K562 (cell line): ENCODE measurements at regions not wholly inside any gene's neighbourhood (a gene's known extent, or its start where the extent isn't known, plus 50 kb on each side); places are given as distances from the start of the nearest gene placed in this dataset.
A peak's percentile ranks its signal among the peaks of the same experiment; 100 is the strongest.

Experiments
- ATAC-seq: fragments of 200-7000 bp; cut with Tn5 transposase; 3 replicates; pipeline ENCODE4 v1.9.1; 2020; ENCODE audit warnings: moderate library complexity
- BruUV-seq: library from RNA; stranded (reverse); fragments of 400-500 nt; replicated peaks from 2 replicates; lab custom pipeline; 2021; lab: Mats Ljungman, UMichigan
- CTCF ChIA-PET: fragments of 300-600 bp; formaldehyde crosslinking; extraction: SDS; loops from one replicate; lab custom pipeline; 2021; ENCODE audit warnings: low intra/inter-chr PET ratio; lab: Yijun Ruan, JAX
- POLR2A ChIA-PET: fragments of 300-600, 350-650 bp; sonication (Branson Sonifier 250); formaldehyde crosslinking; extraction: SDS; loops from one replicate; lab custom pipeline; 2021; ENCODE audit warnings: antibody characterized with exemption, inconsistent platforms; lab: Yijun Ruan, JAX
- DNase-seq, 4 experiments: peaks; one replicate each; pipeline versions ENCODE4 v3.0.0 to v3.0.0-alpha.2; 2011 to 2018; ENCODE audit warnings: low spot score in 3 of 4, mixed read lengths in 3 of 4; ENCODE audit errors: extremely low read depth in 1 of 4
- FAIRE-seq: peaks from 2 replicates; lab custom pipeline; 2011; peaks lifted over from hg19 to GRCh38; lab: Jason Lieb, UNC
- H2AFZ ChIP-seq: 2 replicates; pipeline ENCODE4 v1.6.0; 2011; ENCODE audit warnings: low read depth, low read length, control low read depth, inconsistent platforms
- H3K27ac ChIP-seq: fragments of 200-600 bp; 3 replicates; pipeline ENCODE4 v1.8.0; 2011; ENCODE audit warnings: low read depth, mild to moderate bottlenecking, control low read depth, inconsistent platforms, low read length, moderate library complexity, mixed read lengths; ENCODE audit errors: extremely low read depth
- H3K27me3 ChIP-seq, 2 experiments: fragments of 300-600 bp in 1 of 2; 2 replicates in 1 of 2; 3 replicates in 1 of 2; pipeline versions ENCODE4 v1.6.0 to v1.8.0; 2011; ENCODE audit warnings: inconsistent platforms in 2 of 2, low read length in 2 of 2, mild to moderate bottlenecking in 1 of 2, mixed read lengths in 1 of 2, moderate library complexity in 1 of 2; ENCODE audit not compliant: control insufficient read depth in 2 of 2, insufficient read depth in 2 of 2
- H3K36me3 ChIP-seq: fragments of 300-600 bp; 3 replicates; pipeline ENCODE4 v1.8.0; 2011; ENCODE audit warnings: mild to moderate bottlenecking, low read length, inconsistent platforms; ENCODE audit not compliant: control insufficient read depth, insufficient read depth
- H3K4me1 ChIP-seq, 2 experiments: fragments of 200-600 bp in 1 of 2; replicated peaks in 1 of 2; 2 replicates in 1 of 2; 3 replicates in 1 of 2; pipeline versions ENCODE4 v1.5.1 to v1.8.0; 2011; ENCODE audit warnings: inconsistent platforms in 2 of 2, low read length in 2 of 2, mild to moderate bottlenecking in 1 of 2, mixed read lengths in 1 of 2, moderate library complexity in 1 of 2; ENCODE audit not compliant: control insufficient read depth in 2 of 2, insufficient read depth in 2 of 2
- H3K4me2 ChIP-seq: 2 replicates; pipeline ENCODE4 v1.6.1; 2011; ENCODE audit warnings: low read length, control low read depth, inconsistent platforms, mixed read lengths; ENCODE audit not compliant: insufficient read depth
- H3K4me3 ChIP-seq: fragments of 200-600 bp; sonication (generic), shearing (Covaris generic); 2 replicates; pipeline ENCODE4 v1.5.1; 2016; ENCODE audit warnings: control low read depth, inconsistent platforms
- H3K79me2 ChIP-seq: fragments of 200-600 bp; 3 replicates; pipeline ENCODE4 v1.8.0; 2011; ENCODE audit warnings: low read length, inconsistent platforms; ENCODE audit not compliant: control insufficient read depth, insufficient read depth
- H3K9ac ChIP-seq, 2 experiments: 2 replicates each; pipeline versions ENCODE4 v1.6.0 to v1.6.1; 2011; ENCODE audit warnings: low read depth in 2 of 2, low read length in 2 of 2, control low read depth in 1 of 2, inconsistent platforms in 1 of 2, mild to moderate bottlenecking in 1 of 2, mixed read lengths in 1 of 2; ENCODE audit not compliant: insufficient read depth in 1 of 2
- H3K9me1 ChIP-seq: one replicate; pipeline ENCODE4 v1.6.0; 2011; ENCODE audit warnings: inconsistent platforms, mild to moderate bottlenecking, low read length, moderate library complexity; ENCODE audit not compliant: control insufficient read depth, insufficient read depth
- H3K9me3 ChIP-seq: replicated peaks from 2 replicates; pipeline ENCODE4 v1.5.1; 2011; ENCODE audit warnings: low read depth, low read length, inconsistent platforms; ENCODE audit not compliant: control insufficient read depth, insufficient read depth
- H4K20me1 ChIP-seq: replicated peaks from 2 replicates; pipeline ENCODE4 v1.6.1; 2011; ENCODE audit warnings: low read length, inconsistent platforms, mixed read lengths; ENCODE audit not compliant: control insufficient read depth, insufficient read depth
- CHD2 ChIP-seq: IDR thresholded peaks from 2 replicates; pipeline ENCODE4 v1.6.1; 2011; ENCODE audit warnings: low read depth, low read length
- MCM3 ChIP-seq: fragments of 450-650 bp; IDR thresholded peaks from 2 replicates; pipeline ENCODE4 v1.6.1; 2016
- THRAP3 ChIP-seq: fragments of 450-650 bp; IDR thresholded peaks from 2 replicates; pipeline ENCODE4 v1.6.1; 2016; ENCODE audit warnings: mild to moderate bottlenecking, inconsistent platforms, borderline replicate concordance
- ZNF12 ChIP-seq: sonication (generic); formaldehyde crosslinking; IDR thresholded peaks from 2 replicates; pipeline ENCODE4 v1.4.0; 2020; ENCODE audit warnings: mild to moderate bottlenecking, missing genetic modification reagents
- ZNF512 ChIP-seq: IDR thresholded peaks from 2 replicates; pipeline ENCODE4 v1.6.1; 2016; ENCODE audit warnings: missing genetic modification characterization, missing compliant biosample characterization
- WGBS: fragments of 100-300 bp; shearing (Covaris generic); methylation state at CpG from one replicate; pipeline ENCODE4 v1.1.6; 2016; ENCODE audit warnings: low coverage, mixed read lengths; ENCODE audit not compliant: insufficient coverage; ENCODE audit errors: missing lambda C conversion rate; 5-methylcytosine and 5-hydroxymethylcytosine counted together
- in situ Hi-C: fragments of 300-500 bp; cut with MboI; formaldehyde crosslinking; loops from 4 replicates; pipeline ENCODE4 v1.15.0; 2018; ENCODE audit warnings: inconsistent platforms, mixed read lengths
- intact Hi-C: fragments of 100-400 bp; cut with micrococcal nuclease; formaldehyde crosslinking; loops from 2 replicates; pipeline ENCODE4 v1.14.2; 2022

- no peaks in the 10 kb centered on the region for H3K36me3 ChIP-seq
- H4K20me1 ChIP-seq, result no peaks in the 10 kb centered on the region
- H3K9ac ChIP-seq, result no peak overlapping the region
- 83% methylated on average over 1 of the region's 1 CpG for WGBS
- no peak for FAIRE-seq
- DNase-seq, result no peak
- H3K9me1 ChIP-seq, result no peaks in the 10 kb centered on the region
- H3K79me2 ChIP-seq, result no peaks in the 10 kb centered on the region
- no peaks in the 10 kb centered on the region for H3K4me1 ChIP-seq
- no peak overlapping the region for H3K4me2 ChIP-seq
- H3K27me3 ChIP-seq, result no peaks in the 10 kb centered on the region
- ChIA-PET CTCF (no interaction called here), POLR2A (interaction anchor here (0.6 to 2.0 kb wide), 4 partner anchors 9 to 14 kb away, joined by 3 to 7 read pairs (median 4); no protein-coding TSS in a partner anchor)
- in situ Hi-C loops, result no loop called here
- peak; percentile 96 for TF ChIP-seq ZNF12
- no peak for TF ChIP-seq CHD2
- intact Hi-C loops, result no loop called here
- H3K27ac ChIP-seq, result no peak overlapping the region
- ATAC-seq, result no peak
- BruUV-seq, result no TSS peak
- H3K9me3 ChIP-seq, result no peaks in the 10 kb centered on the region
- no peak overlapping the region for H2AFZ ChIP-seq
- no peak overlapping the region for H3K4me3 ChIP-seq
Observed at GRCh38 chr6:15854378-15854777, 191.6 kb upstream of the DTNBP1 start.

GRCh38 chr6:15853259-15853658 is 190.4 kb upstream of the DTNBP1 start:
- 33% methylated on average over 1 of the region's 1 CpG for WGBS
- no peaks in the 10 kb centered on the region for H3K9me3 ChIP-seq
- no peak for FAIRE-seq
- H3K4me1 ChIP-seq, result no peaks in the 10 kb centered on the region
- ChIA-PET CTCF (no interaction called here), POLR2A (interaction anchor here (1.8 to 2.0 kb wide), 2 partner anchors 9 to 12 kb away, joined by 4 to 7 read pairs; no protein-coding TSS in a partner anchor)
- no peaks in the 10 kb centered on the region for H3K79me2 ChIP-seq
- no peaks in the 10 kb centered on the region for H3K9me1 ChIP-seq
- H3K27me3 ChIP-seq, result no peaks in the 10 kb centered on the region
- no peak overlapping the region for H2AFZ ChIP-seq
- H4K20me1 ChIP-seq, result no peaks in the 10 kb centered on the region
- H3K27ac ChIP-seq, result no peak overlapping the region
- intact Hi-C loops, result no loop called here
- H3K4me3 ChIP-seq, result no peak overlapping the region
- no peak for ATAC-seq
- no peak for DNase-seq
- in situ Hi-C loops, result no loop called here
- BruUV-seq, result no TSS peak
- no peaks in the 10 kb centered on the region for H3K36me3 ChIP-seq
- H3K9ac ChIP-seq, result no peak overlapping the region
- H3K4me2 ChIP-seq, result no peak overlapping the region
- 0 out of 2 replicates have a peak, but pooled peaks have one; percentile 23 for TF ChIP-seq MCM3
- TF ChIP-seq ZNF512 (tag), result peak; percentile 83
- TF ChIP-seq THRAP3, result 0 out of 2 replicates have a peak, but pooled peaks have one; percentile 72
